GM18870 (cell line): ENCODE measurements at regions not wholly inside any gene's neighbourhood (a gene's known extent, or its start where the extent isn't known, plus 50 kb on each side); places are given as distances from the start of the nearest gene placed in this dataset.
A peak's percentile ranks its signal among the peaks of the same experiment; 100 is the strongest.
"Not testable (repeated sequence)": the region's sequence is repeated elsewhere in the genome, so short reads cannot be mapped to it uniquely, and the experiment has no call there.

ENCODE experiments used
- ATAC-seq: cut with Tn5 transposase; IDR thresholded peaks from one replicate; pipeline ENCODE4 v1.9.1; 2021; ENCODE audit warnings: moderate library complexity; ENCODE audit not compliant: unreplicated experiment

GRCh38 chrX:53883196-53883595 is 161.1 kb downstream of the PHF8 start:
- ATAC-seq = no peak

- ATAC-seq = no peak
Observed at GRCh38 chrX:53882331-53882730, 161.9 kb downstream of the PHF8 start.

- ATAC-seq = not testable (repeated sequence)
Observed at GRCh38 chrX:53880786-53881185, 163.5 kb downstream of the PHF8 start.

GRCh38 chrX:53859890-53860289 is 173.4 kb upstream of the HUWE1 start:
- ATAC-seq = no peak

GRCh38 chrX:53831662-53832635 is 145.4 kb upstream of the HUWE1 start:
- peak; percentile 72 for ATAC-seq

GRCh38 chrX:53824686-53825085 is 138.2 kb upstream of the HUWE1 start:
- no peak for ATAC-seq

GRCh38 chrX:53818115-53818514 is 131.6 kb upstream of the HUWE1 start:
- ATAC-seq = not testable (repeated sequence)

GRCh38 chrX:53817548-53817947 is 131.0 kb upstream of the HUWE1 start:
- ATAC-seq = no peak

- no peak for ATAC-seq
Observed at GRCh38 chrX:53813670-53814440, 127.3 kb upstream of the HUWE1 start.

GRCh38 chrX:53798281-53798680 is 111.8 kb upstream of the HUWE1 start:
- no peak for ATAC-seq

- ATAC-seq = no peak
Observed at GRCh38 chrX:53795576-53795975, 109.1 kb upstream of the HUWE1 start.

- no peak for ATAC-seq
Observed at GRCh38 chrX:53794181-53794580, 107.7 kb upstream of the HUWE1 start.

GRCh38 chrX:53768865-53769264 is 82.3 kb upstream of the HUWE1 start:
- no peak for ATAC-seq

- no peak for ATAC-seq
Observed at GRCh38 chrX:53768451-53768850, 81.9 kb upstream of the HUWE1 start.

GRCh38 chrX:53767544-53767943 is 81.0 kb upstream of the HUWE1 start:
- ATAC-seq = no peak

- ATAC-seq = not testable (repeated sequence)
Observed at GRCh38 chrX:53757181-53757580, 70.7 kb upstream of the HUWE1 start.

GRCh38 chrX:53746718-53747117 is 60.2 kb upstream of the HUWE1 start:
- ATAC-seq = no peak

- no peak for ATAC-seq
Observed at GRCh38 chrX:53743244-53743643, 56.7 kb upstream of the HUWE1 start.

GRCh38 chrX:53738370-53738906 is 51.9 kb upstream of the HUWE1 start:
- no peak for ATAC-seq
